GDM1 (cell line): ENCODE measurements at regions not wholly inside any gene's neighbourhood (a gene's known extent, or its start where the extent isn't known, plus 50 kb on each side); places are given as distances from the start of the nearest gene placed in this dataset.

Source experiments
- DNase-seq: peaks from one replicate; lab custom pipeline; 2025; lab: John Stamatoyannopoulos, UW

GRCh38 chr15:31828594-31828993 is 201.7 kb upstream of the CHRNA7 start:
- no peak for DNase-seq

- DNase-seq, result no peak
Observed at GRCh38 chr15:31830591-31830990, 199.7 kb upstream of the CHRNA7 start.

GRCh38 chr15:31831596-31831995 is 198.7 kb upstream of the CHRNA7 start:
- DNase-seq, result no peak

GRCh38 chr15:31834654-31835053 is 195.7 kb upstream of the CHRNA7 start:
- no peak for DNase-seq

GRCh38 chr15:31839388-31839787 is 190.9 kb upstream of the CHRNA7 start:
- DNase-seq, result no peak

GRCh38 chr15:31840849-31841476 is 189.4 kb upstream of the CHRNA7 start:
- no peak for DNase-seq

- DNase-seq, result no peak
Observed at GRCh38 chr15:31842532-31843195, 187.7 kb upstream of the CHRNA7 start.

GRCh38 chr15:31843426-31844055 is 186.8 kb upstream of the CHRNA7 start:
- DNase-seq, result no peak

- no peak for DNase-seq
Observed at GRCh38 chr15:31845791-31846190, 184.5 kb upstream of the CHRNA7 start.

GRCh38 chr15:31847961-31848360 is 182.4 kb upstream of the CHRNA7 start:
- DNase-seq, result no peak

GRCh38 chr15:31848621-31849020 is 181.7 kb upstream of the CHRNA7 start:
- no peak for DNase-seq

GRCh38 chr15:31852933-31853799 is 177.1 kb upstream of the CHRNA7 start:
- DNase-seq, result no peak

- DNase-seq, result no peak
Observed at GRCh38 chr15:31856581-31856980, 173.7 kb upstream of the CHRNA7 start.

GRCh38 chr15:31857194-31857593 is 173.1 kb upstream of the CHRNA7 start:
- DNase-seq, result no peak

GRCh38 chr15:31858026-31858425 is 172.3 kb upstream of the CHRNA7 start:
- DNase-seq, result no peak

GRCh38 chr15:31866248-31866647 is 164.1 kb upstream of the CHRNA7 start:
- DNase-seq, result no peak

- DNase-seq, result no peak
Observed at GRCh38 chr15:31867536-31868442, 162.5 kb upstream of the CHRNA7 start.

GRCh38 chr15:31869686-31870307 is 160.5 kb upstream of the CHRNA7 start:
- no peak for DNase-seq

- peak; percentile 79 for DNase-seq
Observed at GRCh38 chr15:31870328-31871165, 159.8 kb upstream of the CHRNA7 start, which contains the start of gene OTUD7A. TSS of gene OTUD7A (minus strand) at chr15:31870673.
